ENCODE measurements at regions not wholly inside any gene's neighbourhood (a gene's known extent, or its start where the extent isn't known, plus 50 kb on each side); places are given as distances from the start of the nearest gene placed in this dataset.

DNA sequence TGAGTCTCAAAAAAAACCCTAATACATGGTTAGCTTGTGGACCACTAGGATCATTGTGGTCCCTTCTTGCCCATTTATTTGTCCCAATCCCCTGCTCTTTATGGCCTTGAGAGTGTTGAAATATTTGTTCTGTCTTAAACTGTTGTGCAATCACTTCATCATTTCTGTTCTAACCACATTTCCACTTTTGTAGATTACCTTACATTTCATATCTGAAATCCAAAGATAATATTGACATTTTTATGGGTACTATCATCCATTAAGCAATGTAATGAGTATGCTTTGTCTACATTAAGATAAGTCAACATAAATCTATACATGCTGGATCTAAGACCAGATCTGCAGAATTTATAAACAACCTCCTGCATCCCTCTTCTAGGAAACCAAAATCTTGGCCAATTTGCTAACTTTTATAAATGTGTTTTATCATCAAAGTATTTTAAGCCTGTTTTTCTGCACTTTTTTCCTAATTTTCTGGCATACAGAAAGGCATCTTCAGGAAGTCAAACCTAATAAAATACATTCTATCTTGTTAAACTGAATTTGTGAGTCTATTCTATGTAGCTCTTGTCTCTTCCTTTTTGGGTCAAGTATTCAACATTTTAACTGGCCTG is 359.4 kb upstream of the CELF2 start:
- no peak for FAIRE-seq

More for the DNA sequence above, 359.4 kb upstream of the CELF2 start:
- no peaks in the 10 kb centered on the region for H3K4me1 ChIP-seq (ENCODE audit: control insufficient read depth, insufficient read depth, low read length)
- DNase-seq (ENCODE audit: low read depth, low spot score) (no peak), ATAC-seq (no peak)
- no peak overlapping the region for H3K9ac ChIP-seq (ENCODE audit: control insufficient read depth, insufficient read depth, low read length)
- SMC1A ChIA-PET (ENCODE audit: uncharacterized antibody, unreplicated experiment) = no interaction called here
- no peaks in the 10 kb centered on the region for H3K79me2 ChIP-seq (ENCODE audit: control insufficient read depth, insufficient read depth, low read length)
- no peak overlapping the region for H3K4me2 ChIP-seq (ENCODE audit: control insufficient read depth, insufficient read depth)
- TF ChIP-seq, protein P1, sequence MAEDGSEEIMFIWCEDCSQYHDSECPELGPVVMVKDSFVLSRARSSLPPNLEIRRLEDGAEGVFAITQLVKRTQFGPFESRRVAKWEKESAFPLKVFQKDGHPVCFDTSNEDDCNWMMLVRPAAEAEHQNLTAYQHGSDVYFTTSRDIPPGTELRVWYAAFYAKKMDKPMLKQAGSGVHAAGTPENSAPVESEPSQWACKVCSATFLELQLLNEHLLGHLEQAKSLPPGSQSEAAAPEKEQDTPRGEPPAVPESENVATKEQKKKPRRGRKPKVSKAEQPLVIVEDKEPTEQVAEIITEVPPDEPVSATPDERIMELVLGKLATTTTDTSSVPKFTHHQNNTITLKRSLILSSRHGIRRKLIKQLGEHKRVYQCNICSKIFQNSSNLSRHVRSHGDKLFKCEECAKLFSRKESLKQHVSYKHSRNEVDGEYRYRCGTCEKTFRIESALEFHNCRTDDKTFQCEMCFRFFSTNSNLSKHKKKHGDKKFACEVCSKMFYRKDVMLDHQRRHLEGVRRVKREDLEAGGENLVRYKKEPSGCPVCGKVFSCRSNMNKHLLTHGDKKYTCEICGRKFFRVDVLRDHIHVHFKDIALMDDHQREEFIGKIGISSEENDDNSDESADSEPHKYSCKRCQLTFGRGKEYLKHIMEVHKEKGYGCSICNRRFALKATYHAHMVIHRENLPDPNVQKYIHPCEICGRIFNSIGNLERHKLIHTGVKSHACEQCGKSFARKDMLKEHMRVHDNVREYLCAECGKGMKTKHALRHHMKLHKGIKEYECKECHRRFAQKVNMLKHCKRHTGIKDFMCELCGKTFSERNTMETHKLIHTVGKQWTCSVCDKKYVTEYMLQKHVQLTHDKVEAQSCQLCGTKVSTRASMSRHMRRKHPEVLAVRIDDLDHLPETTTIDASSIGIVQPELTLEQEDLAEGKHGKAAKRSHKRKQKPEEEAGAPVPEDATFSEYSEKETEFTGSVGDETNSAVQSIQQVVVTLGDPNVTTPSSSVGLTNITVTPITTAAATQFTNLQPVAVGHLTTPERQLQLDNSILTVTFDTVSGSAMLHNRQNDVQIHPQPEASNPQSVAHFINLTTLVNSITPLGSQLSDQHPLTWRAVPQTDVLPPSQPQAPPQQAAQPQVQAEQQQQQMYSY (CRISPR knock-in tag; IDR thresholded peaks at IDR 0.05) = no peak
- TF ChIP-seq RBBP5 (conservative IDR thresholded peaks at IDR 0.05) (no peak), CHD2 (IDR thresholded peaks at IDR 0.05; ENCODE audit: borderline replicate concordance, low read depth, low read length) (no peak), POLR2AphosphoS5 (IDR thresholded peaks at IDR 0.05; ENCODE audit: low read length) (no peak), RCOR1 (conservative IDR thresholded peaks at IDR 0.05; ENCODE audit: low read depth, low read length) (no peak), NFIC (IDR thresholded peaks at IDR 0.05; ENCODE audit: low read depth, low read length) (no peak), ZNF217 (IDR thresholded peaks at IDR 0.05) (no peak), ZNF274 (IDR thresholded peaks at IDR 0.05; ENCODE audit: insufficient read depth, insufficient read length) (no peak), RAD51 (IDR thresholded peaks at IDR 0.05) (no peak), ESRRA (IDR thresholded peaks at IDR 0.05; ENCODE audit: low read length) (no peak), JUND (IDR thresholded peaks at IDR 0.05; ENCODE audit: low read depth, low read length) (no peak)
- TF ChIP-seq, protein P2, sequence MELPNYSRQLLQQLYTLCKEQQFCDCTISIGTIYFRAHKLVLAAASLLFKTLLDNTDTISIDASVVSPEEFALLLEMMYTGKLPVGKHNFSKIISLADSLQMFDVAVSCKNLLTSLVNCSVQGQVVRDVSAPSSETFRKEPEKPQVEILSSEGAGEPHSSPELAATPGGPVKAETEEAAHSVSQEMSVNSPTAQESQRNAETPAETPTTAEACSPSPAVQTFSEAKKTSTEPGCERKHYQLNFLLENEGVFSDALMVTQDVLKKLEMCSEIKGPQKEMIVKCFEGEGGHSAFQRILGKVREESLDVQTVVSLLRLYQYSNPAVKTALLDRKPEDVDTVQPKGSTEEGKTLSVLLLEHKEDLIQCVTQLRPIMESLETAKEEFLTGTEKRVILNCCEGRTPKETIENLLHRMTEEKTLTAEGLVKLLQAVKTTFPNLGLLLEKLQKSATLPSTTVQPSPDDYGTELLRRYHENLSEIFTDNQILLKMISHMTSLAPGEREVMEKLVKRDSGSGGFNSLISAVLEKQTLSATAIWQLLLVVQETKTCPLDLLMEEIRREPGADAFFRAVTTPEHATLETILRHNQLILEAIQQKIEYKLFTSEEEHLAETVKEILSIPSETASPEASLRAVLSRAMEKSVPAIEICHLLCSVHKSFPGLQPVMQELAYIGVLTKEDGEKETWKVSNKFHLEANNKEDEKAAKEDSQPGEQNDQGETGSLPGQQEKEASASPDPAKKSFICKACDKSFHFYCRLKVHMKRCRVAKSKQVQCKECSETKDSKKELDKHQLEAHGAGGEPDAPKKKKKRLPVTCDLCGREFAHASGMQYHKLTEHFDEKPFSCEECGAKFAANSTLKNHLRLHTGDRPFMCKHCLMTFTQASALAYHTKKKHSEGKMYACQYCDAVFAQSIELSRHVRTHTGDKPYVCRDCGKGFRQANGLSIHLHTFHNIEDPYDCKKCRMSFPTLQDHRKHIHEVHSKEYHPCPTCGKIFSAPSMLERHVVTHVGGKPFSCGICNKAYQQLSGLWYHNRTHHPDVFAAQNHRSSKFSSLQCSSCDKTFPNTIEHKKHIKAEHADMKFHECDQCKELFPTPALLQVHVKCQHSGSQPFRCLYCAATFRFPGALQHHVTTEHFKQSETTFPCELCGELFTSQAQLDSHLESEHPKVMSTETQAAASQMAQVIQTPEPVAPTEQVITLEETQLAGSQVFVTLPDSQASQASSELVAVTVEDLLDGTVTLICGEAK (IDR thresholded peaks at IDR 0.05; ENCODE audit: borderline replicate concordance) = no peak
- TF ChIP-seq, protein P3, sequence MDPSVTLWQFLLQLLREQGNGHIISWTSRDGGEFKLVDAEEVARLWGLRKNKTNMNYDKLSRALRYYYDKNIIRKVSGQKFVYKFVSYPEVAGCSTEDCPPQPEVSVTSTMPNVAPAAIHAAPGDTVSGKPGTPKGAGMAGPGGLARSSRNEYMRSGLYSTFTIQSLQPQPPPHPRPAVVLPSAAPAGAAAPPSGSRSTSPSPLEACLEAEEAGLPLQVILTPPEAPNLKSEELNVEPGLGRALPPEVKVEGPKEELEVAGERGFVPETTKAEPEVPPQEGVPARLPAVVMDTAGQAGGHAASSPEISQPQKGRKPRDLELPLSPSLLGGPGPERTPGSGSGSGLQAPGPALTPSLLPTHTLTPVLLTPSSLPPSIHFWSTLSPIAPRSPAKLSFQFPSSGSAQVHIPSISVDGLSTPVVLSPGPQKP (IDR thresholded peaks at IDR 0.05; ENCODE audit: low read depth, low read length) = no peak
- TF ChIP-seq, protein P4, sequence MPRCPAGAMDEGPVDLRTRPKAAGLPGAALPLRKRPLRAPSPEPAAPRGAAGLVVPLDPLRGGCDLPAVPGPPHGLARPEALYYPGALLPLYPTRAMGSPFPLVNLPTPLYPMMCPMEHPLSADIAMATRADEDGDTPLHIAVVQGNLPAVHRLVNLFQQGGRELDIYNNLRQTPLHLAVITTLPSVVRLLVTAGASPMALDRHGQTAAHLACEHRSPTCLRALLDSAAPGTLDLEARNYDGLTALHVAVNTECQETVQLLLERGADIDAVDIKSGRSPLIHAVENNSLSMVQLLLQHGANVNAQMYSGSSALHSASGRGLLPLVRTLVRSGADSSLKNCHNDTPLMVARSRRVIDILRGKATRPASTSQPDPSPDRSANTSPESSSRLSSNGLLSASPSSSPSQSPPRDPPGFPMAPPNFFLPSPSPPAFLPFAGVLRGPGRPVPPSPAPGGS (IDR thresholded peaks at IDR 0.05; ENCODE audit: borderline replicate concordance, insufficient read depth, low read depth, low read length, poor library complexity, severe bottlenecking) = no peak
- intact Hi-C loops (cut with micrococcal nuclease; ENCODE audit: unreplicated experiment) = no loop called here
- RAD21 ChIA-PET (ENCODE audit: unreplicated experiment) = no interaction called here
- no peaks in the 10 kb centered on the region for H4K20me1 ChIP-seq (ENCODE audit: control insufficient read depth, insufficient read depth)
- no peak overlapping the region for H3K4me3 ChIP-seq
- BruUV-seq (replicated peaks) = no TSS peak
- in situ Hi-C loops (cut with MboI) = no loop called here
- H3K27me3 ChIP-seq (replicated peaks in 1 of 2; ENCODE audit: control insufficient read depth in 2 of 2, insufficient read depth in 2 of 2, low read length in 1 of 2) = no peaks in the 10 kb centered on the region; a peak in 1 of 4 replicates
- POLR2A ChIA-PET = no interaction called here
- H2AFZ ChIP-seq (ENCODE audit: control insufficient read depth, low read depth, low read length) = no peak overlapping the region
- no peaks in the 10 kb centered on the region for H3K36me3 ChIP-seq (ENCODE audit: control insufficient read depth in 2 of 2, insufficient read depth in 2 of 2, low read length in 1 of 2)
- H3K27ac ChIP-seq (ENCODE audit: control insufficient read depth, insufficient read depth) = no peak overlapping the region
- CTCF ChIA-PET = interaction anchor here (0.7 kb wide), 1 partner anchor 378 kb away, joined by 3 read pairs; no protein-coding TSS in a partner anchor
- no peaks in the 10 kb centered on the region for H3K9me3 ChIP-seq (replicated peaks; ENCODE audit: control insufficient read depth, insufficient read depth, low read length)
